ENCODE measurements at regions not wholly inside any gene's neighbourhood (a gene's known extent, or its start where the extent isn't known, plus 50 kb on each side); places are given as distances from the start of the nearest gene placed in this dataset.

- TF ChIP-seq CTCF (IDR thresholded peaks at IDR 0.05) (no peak), POLR2AphosphoS5 (IDR thresholded peaks at IDR 0.05) (no peak), EP300 (IDR thresholded peaks at IDR 0.05) (no peak), POLR2A (IDR thresholded peaks at IDR 0.05) (no peak)
Measured at GRCh38 chr14:101098177-101098576, 194.7 kb upstream of the RTL1 start.

All from suprapubic skin (tissue), 4 donors.